GM19395 (cell line): ENCODE measurements at regions not wholly inside any gene's neighbourhood (a gene's known extent, or its start where the extent isn't known, plus 50 kb on each side); places are given as distances from the start of the nearest gene placed in this dataset.

Source experiments
- ATAC-seq: cut with Tn5 transposase; IDR thresholded peaks from one replicate; pipeline ENCODE4 v1.9.1; 2021; ENCODE audit warnings: mild to moderate bottlenecking, moderate library complexity; ENCODE audit not compliant: unreplicated experiment

DNA sequence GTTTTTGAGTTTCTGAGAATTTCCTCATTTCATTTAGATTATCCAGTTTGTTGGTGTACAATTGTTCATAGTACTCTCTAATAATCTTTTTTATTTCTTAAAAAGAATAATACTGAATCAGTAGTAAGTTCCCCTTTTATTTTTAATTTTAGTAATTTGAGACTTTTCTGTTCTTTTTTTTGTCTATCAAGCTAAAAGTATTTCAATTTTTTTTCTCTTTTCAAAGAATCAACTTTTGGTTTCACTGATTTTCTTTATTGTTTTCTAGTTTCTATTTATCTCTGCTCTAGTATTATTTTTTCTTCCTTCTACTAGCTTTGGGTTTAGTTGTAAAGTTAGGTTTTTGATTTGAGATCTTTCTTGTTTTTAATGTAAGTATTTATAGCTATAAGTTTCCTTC lies 60.6 kb upstream of the ARL15 start:
- no peak for ATAC-seq

DNA sequence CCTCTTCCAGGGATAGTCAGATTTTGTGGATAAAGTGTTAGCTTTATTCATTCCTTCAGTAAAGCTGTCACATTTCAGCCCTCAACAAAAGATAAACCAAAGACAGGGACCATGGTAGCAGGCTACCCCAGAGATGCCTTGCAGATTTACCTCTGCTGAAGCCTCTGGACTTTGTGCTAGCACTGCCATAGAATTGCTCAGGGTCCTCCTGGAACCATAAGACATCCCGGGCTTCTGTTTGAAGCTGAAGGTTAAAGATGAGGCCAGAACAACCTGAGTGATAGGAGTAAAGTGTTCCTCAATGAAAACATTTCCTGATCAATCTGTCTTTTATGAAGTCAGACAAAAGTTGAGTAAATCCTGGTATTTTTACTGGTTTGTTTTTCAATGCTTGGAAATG lies 57.5 kb upstream of the ARL15 start:
- ATAC-seq: no peak

DNA sequence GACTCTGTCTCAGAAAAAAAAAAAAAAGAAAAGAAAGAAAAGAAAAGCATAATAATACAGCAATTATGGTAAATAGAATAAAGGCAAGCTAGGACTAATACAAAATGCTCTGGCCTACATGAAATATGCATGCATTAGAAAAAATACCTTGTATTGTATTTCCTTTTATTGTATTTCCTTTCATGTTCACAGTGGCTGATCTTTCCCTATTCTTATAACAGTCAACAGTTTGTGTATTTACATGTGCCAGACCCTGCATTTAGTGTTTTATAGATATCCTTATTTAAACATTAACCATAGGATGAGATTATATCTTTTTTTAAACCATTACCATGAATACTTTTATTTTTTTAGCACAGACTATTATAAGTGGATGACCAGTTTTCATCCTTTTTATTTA lies 56.3 kb upstream of the ARL15 start:
- ATAC-seq: no peak

DNA sequence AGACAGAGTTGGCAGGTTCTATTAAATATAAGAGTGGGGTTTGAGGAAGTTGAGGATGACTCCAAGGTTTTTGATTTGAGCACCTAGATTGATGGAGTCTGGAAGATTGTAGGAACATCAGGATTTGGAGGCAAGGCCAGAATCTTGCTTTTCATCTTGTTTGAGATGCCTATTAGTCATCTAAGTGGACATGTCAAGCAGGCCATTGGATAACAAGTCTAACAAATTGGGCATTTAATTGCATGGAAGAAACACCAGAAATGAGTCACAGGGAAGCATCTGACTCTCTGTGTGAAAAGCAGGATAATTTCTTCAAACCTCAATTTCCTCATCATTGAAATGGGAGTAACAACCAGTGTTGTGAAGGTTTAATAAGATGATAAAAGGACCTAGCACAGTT lies 53.3 kb upstream of the ARL15 start:
- ATAC-seq: no peak

DNA sequence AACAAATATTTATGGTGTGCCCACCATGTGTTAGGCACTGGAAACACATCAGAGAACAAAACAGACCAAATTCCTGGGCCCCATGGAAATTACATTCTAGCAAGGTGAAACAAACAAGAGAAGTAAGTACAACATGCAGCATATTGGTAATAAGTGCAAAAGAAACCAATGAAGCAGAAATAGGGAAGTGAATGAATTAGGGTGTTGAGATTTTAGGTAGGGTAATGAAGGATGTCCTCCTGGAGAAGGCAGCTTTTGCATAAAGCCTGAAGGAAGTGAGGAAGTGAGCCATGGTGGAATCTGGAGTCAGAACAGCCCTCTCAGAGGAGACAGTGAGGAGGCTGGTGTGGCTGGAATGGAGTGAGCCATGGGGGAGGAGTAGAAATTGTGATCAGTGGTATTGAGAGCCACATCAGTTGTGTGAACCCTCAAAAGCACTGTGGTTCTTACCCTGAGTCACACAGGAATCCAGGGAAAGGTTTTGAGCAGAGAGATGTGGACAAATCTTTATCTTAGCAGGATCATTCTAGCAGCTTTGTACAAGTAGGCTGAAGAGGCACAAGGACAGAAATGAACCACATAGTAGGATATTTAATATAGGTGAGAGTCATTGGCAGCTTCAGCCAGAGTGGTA lies 52.7 kb upstream of the ARL15 start:
- no peak for ATAC-seq

DNA sequence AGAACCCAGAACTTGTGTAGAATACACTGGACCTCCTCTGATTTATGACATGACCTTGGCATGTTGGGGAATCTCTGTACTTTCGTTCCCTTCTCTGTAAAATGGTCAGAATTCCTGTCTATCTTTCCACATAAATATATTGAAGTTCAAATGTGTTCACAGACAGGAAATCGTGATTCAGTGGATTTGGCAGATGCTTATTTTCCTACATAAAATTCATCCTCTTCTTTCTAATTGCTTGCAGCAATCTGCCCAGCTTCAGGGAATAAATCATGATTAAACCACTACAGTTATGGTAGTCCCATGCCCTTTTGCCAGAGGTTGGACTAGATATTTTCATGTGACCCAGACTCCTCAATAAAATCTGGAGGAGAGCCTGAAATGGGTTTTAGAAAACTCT lies 52.1 kb upstream of the ARL15 start:
- ATAC-seq: no peak

DNA sequence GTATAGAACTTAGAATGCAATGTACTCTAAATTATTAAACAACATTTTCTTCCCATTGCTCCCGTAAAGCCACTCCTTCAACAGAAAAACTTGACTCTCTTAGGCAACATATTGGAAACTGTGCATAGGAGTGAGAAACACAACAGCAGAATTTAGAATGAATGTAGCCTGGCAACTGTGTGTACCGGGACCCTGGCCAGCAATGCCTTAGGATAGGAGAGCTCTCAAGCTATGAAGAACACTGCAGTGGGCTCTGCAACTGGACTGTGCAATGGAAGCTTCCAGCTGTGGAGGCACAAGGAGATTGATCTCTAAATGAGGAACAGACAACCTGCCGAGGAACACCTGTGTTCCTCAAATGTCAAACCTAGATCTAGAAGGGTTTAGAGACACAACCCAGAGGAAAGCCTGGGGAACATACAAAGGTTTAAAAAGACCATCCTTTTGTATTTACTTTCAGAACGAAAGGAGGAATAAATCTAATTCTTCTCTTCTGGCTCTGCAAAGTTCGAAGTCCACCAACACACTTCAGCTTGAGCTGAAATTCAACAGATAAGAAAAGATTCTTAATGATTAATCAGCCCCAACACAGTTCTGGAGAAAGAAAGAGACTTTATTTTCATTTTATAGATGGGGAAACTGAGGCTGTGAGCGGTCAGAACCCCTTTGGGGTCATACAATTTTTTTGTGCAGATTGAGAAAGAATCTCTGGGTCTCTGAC lies 51.5 kb upstream of the ARL15 start:
- no peak for ATAC-seq

DNA sequence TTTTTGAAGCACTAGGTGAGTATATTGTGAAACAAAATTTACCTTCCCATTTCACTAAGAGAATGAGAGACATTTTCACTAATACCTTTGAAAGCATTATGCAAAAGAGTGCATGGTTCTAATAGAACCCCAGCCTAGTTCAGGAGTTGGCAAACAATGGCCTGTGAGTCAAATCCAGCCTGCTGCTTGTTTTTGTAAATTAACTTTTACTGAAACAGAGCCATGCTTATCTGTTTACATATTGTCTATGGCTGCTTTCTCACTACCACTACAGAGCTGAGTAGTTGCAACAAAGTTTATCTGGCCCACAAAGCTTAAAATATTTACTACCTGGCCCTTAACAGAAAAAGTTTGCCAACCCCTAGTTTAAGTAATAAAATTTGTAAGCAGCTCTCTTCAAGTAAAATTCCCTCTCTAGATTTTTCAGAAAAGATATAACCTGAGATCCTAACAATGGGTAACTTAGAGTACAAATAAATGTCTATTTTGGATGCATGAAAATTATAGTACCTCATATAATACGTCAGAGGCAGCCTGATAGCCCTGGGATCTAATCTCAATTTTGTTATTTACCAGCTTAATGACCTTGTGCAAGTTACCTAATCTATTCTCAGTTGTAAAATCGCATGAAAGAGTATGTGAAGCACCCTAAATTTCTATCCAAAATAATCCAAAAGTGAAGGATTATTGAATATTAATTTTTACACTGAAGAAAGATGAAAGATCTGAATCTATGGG lies 50.7 kb upstream of the ARL15 start:
- ATAC-seq: no peak
